GM04504 (cell line): ENCODE measurements at regions not wholly inside any gene's neighbourhood (a gene's known extent, or its start where the extent isn't known, plus 50 kb on each side); places are given as distances from the start of the nearest gene placed in this dataset.

ENCODE experiments used
- DNase-seq: peaks from one replicate; pipeline ENCODE4 v3.0.0-alpha.2; 2012; ENCODE audit warnings: low read depth

DNA sequence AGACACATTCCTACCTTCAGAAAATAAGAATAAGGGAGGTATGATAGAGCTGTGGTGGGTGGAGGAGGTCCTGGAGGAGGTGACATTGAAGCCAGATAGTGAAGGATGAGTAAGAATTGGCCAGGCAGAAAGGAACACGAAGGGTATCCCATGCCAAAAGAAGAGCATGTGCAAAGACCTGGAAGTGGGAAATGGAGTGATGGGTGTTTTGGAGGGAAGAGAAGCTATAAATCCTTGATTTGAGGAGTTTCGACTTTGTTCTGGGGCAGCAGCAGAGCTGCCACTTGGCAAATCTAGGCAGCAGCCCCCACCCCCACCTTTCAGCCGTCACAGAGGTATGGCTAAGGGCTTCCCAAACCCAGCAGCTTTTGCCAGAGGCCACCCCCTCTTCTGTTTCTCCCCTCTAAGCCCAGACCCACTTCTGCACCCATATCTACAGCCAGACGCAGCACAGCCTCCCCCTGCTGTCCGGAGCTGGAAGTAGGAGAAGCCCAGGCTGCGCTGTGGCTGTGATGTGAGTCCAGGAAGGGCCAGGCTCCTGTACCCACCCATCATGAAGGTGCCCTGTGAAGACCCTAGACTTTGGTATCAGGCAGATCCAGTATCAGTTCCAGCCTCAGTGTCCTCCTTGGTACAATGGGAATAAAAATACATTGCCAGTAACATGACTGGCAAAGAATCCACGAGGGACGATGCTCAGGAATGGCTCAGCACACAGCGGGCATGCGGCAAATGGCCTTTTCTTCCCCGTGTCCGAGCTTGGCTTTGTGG is 188.7 kb upstream of the LINGO1 start:
- peak; percentile 15 for DNase-seq

DNA sequence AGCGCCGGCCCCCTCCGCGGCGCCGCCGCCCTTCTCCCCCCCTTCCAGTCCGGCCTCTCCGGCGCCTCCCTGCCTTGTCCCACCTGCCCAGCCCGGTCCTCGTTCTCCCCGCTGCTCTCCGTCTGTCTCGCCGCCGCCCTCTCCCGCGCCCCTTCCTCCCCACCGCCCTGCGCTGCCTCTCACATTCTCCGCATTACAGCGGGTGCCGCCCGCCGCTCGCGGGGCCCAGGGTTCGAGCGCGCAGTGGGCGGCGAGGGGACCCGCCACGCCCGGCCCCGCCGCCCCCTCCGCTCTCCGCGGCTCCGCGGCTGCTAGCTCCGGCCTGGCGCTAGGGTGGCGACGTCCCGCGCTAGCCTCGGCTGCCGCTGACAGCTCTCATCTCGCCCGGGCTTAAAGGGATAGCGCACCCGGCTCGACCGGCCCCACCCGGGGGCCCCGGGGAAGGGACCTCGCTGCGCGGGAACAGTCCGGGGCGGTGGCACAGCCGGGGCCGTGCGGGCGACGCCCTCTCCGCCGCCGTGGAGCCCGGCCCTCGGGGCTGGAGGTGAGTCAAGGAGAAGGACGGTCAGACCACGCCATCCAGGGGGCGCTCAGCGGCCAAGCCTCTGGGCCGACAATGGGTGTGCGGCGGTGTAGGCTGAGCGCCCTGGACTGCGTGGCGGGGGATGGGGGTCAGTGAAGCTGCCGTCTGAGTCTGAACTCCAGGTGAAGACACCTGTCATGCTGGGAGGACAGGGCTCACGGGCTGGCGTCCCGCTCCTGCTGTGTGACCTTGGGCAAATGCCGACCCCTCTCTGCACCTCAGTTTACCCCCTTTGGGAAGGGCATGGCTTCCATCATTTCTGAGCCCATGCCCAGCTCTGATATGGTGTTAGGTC is 187.4 kb upstream of the LINGO1 start:
- no peak for DNase-seq

DNA sequence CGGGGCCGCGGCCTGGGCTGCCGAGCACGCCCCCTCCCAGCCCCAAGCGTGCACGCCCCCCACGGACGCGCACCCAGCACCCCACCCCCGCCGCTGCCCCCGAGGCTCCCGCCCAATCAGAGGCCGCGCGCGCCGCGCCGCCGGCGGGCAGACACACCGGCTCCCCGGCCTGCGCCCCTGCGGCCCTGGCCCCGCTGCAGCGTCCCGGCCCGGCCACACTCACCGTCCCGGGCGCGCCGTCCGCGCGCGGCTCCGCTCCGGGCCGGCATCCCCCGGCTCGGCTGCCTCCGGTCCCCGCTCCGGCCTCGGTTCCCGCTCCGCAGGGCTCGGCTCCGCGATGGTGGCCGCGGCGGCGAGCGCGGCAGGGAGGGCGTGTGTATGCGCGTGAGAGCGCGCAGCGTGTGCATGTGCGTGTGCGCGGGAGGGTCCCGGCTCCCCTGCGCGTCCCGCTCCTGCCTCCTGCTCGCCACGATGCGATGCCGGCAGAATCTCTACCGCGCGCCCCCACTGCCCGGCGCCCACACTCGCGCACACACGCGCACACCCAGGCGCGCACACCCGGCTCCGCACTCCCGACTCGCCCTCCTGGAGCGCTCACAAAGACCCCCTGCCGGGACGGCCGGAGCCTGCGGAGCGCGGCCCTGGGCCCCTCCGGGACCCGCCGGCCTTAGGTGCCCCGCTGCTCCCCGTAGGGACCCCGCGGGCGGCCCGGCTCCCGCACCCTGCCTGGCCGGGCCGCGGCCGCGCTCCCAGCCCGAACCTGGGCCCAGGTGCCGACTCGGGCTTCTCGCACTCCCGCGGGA is 186.5 kb upstream of the LINGO1 start:
- DNase-seq, result no peak

DNA sequence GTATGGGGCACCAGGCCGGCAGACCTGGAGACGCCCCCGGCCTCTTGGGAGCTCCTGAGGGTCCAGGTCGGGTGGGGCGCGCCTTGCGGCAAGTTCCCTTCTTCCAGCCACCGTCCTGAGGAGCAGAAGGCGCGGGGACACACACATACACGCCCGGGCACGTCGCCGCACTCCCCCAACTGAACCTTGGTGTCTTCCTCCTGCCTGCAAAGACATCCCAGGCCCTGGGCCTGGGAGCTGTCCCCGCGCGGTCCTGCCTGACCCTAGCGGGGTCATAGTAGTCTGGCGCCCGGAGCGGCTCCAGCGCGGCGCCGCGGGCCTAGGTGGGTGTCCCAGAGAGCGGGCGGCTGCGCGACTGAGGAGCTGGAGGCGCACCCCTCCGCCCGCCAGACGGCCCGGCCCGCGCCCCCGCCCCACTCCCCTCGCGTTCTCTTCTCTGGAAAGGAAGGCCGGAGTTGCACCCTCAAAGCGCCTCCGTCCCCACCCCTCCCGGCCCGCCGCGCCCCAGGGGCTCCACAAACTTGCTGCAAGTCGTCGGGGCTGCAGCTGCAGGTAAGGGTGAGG is 185.9 kb upstream of the LINGO1 start:
- no peak for DNase-seq

DNA sequence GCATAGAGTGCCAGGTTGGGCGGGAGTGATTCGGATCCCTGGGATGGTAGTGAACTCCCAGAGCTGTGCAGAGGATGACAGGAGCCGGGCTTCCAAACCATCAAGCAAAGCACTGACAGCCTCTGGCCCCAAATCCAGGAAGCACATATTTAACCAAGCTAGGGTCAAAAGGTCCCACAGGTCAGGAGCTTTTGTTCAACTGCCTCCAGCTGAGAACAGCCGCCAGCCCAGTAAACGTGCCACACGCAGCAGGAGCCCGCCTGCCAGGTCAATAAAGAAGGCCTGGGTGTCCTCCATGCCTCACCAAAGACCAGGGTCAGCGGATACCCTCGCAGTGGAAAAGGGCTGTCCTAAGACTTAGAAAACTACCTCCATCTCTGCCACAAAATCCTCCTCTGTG is 184.7 kb upstream of the LINGO1 start:
- DNase-seq, result no peak

DNA sequence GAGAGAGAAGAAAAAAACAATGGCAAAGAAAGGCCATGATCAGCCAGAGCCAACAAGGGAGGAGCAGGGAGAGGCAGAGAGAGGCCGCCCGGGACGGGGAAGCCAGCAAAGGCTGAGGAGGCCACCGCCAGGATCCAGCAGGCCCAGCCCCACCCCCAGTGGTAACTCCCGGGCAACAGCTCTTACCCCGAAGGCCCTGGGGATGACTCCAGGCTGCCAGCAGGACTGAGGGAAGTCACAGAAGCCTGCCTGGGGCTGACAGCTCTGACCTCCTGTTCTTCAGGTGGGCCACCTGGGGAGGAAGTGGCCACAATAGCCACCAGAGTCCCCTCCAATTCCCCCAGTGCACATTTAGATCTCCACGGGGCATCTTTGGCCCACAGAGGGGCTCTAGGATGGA is 184.3 kb upstream of the LINGO1 start:
- no peak for DNase-seq

DNA sequence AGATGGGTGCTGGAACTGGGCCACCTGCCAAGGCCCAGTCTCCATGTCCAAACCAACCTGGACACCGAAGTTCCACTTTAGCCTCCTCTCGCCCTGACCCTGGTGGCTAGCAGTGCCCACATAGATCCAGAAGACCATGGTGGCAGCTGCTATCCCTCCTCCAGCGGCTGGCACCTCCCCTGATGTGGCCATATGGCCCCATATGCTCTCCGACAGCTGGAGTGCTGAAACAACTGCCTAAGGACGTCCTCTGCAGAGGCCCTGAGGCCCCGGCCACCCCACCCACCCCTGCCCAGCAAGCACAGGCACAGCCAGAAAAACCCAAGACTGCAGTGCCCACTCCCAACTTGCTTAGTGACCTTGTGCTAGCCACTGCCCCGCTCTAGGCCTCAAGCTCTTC is 182.3 kb upstream of the LINGO1 start:
- no peak for DNase-seq

DNA sequence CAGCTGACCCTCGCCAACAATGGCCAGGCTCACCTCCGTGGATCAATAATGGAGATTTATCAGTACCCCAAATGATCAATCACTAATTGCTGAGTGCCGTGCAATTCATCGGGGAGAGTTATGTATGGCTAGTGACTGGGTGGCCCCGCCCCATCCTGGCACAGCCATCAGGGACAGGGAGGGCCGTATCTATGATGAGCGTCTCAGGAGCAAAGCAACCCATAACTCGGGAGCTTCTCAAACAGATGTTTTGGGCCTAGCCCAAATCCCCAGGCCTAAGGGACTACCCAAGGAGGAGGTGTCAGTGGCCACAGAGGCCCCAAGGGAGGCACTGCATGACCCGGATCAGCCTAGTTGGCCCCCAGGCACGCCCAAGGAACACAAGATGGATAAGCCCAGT is 180.0 kb upstream of the LINGO1 start:
- no peak for DNase-seq

DNA sequence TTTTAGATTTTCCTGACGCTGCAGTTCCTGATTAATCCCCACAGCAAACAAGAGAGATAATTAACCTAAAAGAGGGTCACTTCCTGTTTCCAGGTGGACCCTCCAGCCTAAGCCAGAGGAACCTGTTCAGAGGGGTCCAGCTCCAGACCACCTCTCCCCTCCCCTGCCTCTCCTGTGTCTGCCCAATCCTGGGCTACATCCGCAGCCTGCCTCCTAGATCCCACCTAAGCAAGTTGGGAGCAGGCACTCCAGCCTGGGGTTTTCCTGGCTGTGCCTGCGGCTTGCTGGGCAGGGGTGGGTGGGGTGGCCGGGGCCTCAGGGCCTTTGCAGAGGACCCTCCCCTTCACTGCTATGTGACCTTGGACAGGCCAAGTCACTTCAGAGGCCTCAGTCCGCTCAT is 178.6 kb upstream of the LINGO1 start:
- DNase-seq, result no peak

DNA sequence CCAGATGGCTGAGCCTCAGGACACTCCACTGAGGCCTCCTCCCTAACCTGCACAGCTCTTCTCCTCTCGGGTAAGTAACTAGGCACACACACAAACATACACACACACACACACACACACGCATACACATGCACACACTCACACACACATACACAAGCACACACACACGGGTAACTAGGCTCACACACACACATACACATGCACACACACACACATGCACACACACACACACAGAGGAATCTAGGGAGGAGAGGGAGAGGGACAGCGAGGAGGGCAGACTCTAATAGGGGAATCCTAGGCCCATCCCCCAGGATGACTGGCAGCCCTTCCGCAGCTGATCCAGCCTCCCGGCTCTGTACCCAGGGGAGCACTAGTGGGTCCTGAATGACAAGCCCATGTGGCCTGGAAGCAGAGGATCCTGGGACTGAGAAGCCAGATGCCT is 177.4 kb upstream of the LINGO1 start:
- DNase-seq, result no peak

DNA sequence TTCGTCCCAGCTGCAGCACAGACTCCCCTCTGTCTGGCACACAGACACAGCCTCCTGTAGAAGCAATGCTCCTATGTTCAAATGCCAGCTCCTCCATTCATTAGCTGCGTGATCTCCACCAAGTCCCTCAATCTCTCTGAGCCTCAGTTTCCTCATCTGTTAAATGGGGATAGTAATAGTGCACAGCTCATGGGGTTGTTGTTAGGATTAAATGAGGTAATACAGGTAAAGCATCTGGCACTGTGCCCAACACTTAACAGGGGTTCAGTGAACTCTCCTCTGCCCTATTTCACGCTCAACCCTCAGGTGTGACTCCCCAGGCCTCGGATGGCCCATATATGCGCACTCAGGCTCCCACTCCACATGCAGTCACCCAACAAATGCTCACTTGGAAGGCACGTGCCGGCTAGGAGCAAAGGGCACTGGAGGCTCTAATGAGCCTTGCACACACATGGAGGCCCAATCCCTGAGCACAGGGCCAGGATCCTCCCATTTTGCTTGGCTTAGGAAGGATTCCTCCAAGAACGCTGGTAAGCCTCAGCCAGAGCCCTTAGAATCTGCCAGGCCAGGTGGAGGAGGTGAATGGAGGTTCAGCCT is 176.0 kb upstream of the LINGO1 start:
- DNase-seq, result no peak

DNA sequence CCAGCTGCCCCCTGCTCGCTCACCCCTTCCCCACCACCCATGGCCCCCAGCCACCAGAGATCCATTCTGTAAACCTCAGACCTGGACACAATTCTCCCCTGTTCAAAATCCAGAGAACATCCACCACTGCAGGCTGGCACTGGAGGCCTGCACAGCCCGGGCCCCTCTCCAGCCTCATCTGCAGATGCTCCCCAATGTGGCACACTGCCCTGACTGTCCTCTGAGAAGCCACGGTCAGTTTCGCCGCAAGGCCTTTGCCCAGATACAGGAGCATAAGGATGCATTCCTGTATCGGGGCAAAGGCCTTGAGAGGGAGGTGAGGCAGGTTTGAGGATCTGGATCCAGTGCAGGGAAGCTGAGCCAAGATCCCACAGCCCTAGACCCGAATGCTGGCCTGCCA is 175.4 kb upstream of the LINGO1 start:
- no peak for DNase-seq

DNA sequence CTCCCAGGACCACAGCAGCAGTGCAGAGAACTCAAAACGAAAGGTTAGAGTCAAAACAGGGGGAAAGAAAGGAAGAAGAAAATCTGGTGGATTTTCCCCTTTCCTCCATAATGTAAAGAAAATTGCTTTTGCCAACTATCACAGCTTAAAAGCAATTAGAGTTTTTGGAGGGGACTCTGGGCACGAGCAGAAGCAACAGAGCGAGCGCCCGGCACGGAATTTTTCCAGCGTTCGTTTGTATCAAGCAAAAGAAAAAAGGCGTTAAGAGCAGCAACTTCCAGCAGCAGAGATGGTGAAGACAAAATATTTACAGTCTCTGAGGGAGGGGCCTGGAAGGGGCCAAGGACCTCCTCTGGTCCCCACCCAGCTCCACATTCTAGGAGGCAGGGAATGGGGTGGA is 174.9 kb upstream of the LINGO1 start:
- DNase-seq, result no peak

DNA sequence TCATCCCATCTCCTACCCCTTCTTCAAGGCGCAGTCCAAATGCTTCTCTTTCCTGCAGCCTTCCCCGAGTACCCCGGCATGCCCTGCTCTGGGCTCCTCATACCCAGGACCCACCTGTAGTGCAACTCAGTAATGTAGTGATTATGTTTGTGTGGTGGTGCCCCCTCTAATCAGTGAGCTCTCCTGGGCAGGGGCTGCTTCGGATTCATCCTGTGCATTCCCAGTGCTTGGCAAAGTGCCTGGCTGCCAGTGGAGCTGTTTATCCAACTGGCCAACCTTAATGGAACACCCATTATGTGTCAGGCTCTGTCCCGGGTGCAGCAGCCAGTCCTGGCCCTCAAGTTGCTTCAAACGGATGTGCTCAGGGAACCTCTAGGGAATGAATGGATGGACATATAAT is 174.4 kb upstream of the LINGO1 start:
- no peak for DNase-seq

DNA sequence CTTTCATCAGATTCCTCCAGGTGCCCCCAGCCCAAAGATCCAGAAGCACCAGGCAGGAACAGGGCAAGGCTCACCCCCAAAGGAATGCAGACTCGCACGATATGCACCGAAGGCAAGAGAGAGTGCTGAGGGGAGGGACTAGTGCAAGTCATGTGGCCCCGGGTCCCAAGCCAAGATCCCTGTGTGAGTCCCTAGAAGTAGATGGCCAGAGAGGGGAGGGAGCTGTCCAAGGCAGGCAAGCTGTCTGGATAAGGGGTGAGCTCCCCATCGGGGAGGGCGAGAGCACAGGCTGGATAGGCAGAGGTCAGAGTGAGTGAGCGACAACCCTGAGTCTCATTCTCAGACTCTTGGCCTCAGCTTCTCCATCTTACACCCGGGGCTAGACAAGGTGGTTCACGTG is 171.5 kb upstream of the LINGO1 start:
- DNase-seq, result no peak

DNA sequence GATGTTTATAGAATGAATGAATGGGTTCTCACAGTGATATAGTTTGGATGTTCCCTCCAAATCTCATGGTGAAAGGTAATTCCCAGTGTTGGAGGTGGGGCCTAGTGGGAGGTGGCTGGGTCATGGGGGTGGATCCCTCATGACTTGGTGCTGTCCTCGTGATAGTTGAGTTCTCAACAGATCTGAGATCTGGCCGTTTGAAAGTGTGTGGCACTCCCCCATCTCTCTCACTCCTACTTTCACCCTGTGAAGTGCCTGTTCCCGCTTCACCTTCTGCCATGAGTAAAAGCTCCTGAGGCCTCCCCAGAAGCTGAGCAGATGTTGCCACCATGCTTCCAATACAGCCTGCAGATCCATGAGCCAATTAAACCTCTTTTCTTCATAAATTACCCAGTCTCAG is 170.8 kb upstream of the LINGO1 start:
- no peak for DNase-seq

DNA sequence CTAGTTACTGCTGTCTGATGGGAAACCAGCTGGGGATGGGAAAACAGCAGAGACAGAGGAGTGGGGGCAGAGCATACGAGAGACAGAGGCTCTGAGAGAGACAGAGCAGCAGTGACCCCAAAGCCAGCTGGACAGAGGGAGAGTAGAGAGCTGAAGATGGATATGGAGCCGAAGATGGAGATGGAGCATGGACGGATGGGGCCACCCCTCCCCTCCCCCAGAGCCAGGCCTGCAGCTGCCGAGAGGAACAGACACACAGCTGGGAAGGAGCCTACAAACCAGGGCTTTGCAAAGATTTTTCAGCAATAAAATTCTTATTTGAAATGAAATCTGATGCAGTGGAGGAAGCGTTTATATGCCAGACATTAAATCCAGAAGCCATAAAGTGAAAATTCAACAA is 167.6 kb upstream of the LINGO1 start:
- no peak for DNase-seq

DNA sequence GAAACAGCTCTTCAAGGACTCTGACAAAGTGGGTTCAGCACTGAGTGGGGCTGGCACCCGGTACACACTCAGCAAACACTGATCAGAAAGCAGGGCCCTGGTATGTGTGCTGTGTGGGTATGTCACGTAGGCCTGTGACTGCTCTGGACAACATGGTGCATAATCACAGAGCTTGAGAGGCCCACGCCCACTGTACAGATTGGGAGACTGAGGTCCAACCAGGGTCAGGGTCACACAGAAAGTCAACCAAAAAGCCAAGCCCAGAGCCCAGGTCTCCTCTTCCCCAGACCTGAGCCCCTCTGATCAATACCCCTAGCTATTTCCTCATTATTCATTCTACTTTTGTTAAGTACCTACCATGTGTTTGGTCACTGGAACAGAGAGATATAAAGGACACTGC is 166.1 kb upstream of the LINGO1 start:
- DNase-seq, result no peak

DNA sequence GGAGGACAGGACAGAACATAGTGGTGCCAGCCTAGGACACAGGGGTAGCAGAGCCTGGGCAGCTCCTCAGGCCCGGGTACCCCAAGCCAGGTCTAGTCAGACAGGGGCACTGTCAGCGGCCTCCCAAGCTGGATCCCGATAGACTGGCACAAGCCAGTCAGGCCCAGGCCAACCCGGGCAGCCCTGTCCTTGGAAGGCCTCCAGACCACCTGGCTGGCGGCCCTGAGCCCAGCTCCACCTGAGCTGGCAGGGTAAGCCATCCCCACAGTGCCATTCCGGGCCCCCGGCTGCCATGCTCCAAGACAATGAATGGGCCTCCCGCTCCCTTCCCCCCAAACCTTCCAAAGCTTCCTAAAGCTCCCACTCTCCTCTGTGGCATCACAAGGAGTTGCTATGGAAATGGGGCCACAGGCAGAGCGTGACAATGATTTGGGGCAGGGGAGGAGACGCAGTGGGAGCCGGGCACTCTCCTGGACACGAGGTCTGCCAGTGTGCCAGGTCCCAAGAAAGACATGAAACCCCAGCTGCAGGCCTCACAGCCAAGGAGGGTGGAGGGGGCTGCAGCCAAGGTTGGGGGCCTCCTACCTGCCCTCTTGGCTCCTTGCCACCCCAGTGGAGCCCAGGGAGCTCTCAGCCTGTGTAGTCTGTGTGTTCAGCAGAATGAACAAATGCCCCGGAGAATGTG is 165.6 kb upstream of the LINGO1 start:
- DNase-seq, result no peak

DNA sequence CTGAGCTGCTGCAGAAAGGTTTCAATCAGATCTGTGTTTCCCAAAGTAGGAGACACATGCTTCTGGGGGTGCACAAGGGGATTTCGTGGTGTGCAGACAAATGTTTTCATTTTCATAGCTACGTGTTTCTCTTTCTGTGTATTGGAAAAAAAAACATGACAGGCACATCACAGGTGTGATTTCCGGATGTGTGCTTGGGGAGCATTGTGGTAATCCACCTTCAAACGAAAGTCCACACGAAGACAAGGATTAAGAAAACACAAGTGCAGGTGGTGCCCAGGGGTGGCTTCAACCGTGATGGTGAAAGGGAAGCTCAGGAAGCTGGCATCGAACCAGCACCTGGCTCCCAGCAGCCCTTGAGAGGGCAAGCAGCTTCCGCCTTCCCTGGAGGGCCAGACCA is 164.6 kb upstream of the LINGO1 start:
- no peak for DNase-seq

DNA sequence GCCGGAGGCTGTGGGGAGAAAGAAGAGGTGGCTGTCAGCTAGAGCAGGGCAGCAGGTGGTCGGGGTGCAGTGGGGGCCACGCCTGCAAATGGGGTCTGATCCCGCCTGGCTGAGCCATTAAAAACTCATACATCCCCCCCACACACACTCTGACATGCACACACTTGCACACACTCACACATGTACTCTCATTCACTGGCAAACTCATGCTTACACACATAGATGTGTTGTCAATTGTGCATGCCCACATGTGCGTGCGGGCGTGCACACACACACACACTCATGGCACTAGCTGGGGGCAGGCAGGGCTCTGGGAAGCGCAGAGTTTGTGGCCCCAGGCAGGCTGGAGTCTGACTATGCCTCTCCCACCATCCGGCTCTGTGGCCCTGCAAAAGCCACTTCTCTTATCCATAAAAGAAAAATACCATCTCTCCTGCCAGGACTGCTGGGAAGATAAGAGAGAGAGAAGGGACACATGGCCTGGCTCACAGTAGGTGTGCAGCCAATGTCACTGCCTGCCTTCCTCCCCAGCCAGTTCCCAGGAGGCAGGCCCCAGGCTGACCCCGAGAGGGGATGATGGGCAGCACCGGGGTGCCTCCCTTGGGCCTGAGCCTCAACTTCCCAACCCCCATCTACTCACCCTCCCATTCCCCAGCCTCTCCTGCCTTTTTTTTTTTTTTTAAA is 163.5 kb upstream of the LINGO1 start:
- no peak for DNase-seq
